ENCODE measurements at regions not wholly inside any gene's neighbourhood (a gene's known extent, or its start where the extent isn't known, plus 50 kb on each side); places are given as distances from the start of the nearest gene placed in this dataset.

DNA sequence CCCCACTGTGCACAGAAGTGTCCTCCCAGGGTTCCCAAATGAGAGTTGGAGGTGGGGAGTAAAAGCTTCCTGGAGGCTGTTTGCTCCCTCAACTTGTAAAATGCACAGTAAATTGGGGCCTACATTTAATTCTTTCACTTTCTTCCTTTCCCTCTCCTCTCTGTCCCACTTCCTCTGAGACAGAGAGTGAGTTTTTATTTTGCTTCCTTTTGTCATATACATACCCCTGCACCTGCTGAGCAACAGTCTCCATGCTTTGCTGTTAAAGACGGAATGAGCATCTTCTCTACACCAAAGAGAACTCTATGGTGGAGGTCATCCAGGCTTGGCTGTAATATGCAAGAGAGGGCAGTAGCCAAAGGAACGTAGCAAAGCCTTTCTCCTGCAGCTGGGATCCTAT is 79.3 kb upstream of the VAV3 start:
- TF ChIP-seq, protein P1, sequence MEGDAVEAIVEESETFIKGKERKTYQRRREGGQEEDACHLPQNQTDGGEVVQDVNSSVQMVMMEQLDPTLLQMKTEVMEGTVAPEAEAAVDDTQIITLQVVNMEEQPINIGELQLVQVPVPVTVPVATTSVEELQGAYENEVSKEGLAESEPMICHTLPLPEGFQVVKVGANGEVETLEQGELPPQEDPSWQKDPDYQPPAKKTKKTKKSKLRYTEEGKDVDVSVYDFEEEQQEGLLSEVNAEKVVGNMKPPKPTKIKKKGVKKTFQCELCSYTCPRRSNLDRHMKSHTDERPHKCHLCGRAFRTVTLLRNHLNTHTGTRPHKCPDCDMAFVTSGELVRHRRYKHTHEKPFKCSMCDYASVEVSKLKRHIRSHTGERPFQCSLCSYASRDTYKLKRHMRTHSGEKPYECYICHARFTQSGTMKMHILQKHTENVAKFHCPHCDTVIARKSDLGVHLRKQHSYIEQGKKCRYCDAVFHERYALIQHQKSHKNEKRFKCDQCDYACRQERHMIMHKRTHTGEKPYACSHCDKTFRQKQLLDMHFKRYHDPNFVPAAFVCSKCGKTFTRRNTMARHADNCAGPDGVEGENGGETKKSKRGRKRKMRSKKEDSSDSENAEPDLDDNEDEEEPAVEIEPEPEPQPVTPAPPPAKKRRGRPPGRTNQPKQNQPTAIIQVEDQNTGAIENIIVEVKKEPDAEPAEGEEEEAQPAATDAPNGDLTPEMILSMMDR (IDR thresholded peaks at IDR 0.05; ENCODE audit: borderline replicate concordance, extremely low read depth, low read length, poor library complexity, severe bottlenecking) = no peak
- no peak for TF ChIP-seq EZH2 (IDR thresholded peaks at IDR 0.05; ENCODE audit: borderline replicate concordance, low read depth, low read length, severe bottlenecking)

All from DND-41 (cell line).